DOHH2 (cell line): ENCODE measurements at regions not wholly inside any gene's neighbourhood (a gene's known extent, or its start where the extent isn't known, plus 50 kb on each side); places are given as distances from the start of the nearest gene placed in this dataset.

Experiments
- H3F3A ChIP-seq: fragments of 200-600 bp; sonication (generic), shearing (Covaris generic); 2 replicates; pipeline ENCODE4 v1.6.0; 2016; ENCODE audit warnings: antibody characterized with exemption, mild to moderate bottlenecking; ENCODE audit not compliant: control insufficient read depth, insufficient read depth
- H3K27ac ChIP-seq: fragments of 200-600 bp; sonication (generic); 2 replicates; pipeline ENCODE4 v1.5.1; 2014; ENCODE audit warnings: low read depth, mild to moderate bottlenecking, low read length, moderate library complexity
- H3K27me3 ChIP-seq: fragments of 200-600 bp; sonication (generic); 2 replicates; pipeline ENCODE4 v1.6.1; 2014; ENCODE audit warnings: mild to moderate bottlenecking, low read length, mixed read lengths; ENCODE audit not compliant: control insufficient read depth
- H3K36me3 ChIP-seq: fragments of 200-600 bp; sonication (generic); 2 replicates; pipeline ENCODE4 v1.6.1; 2014; ENCODE audit warnings: mild to moderate bottlenecking, low read length, moderate library complexity, mixed read lengths; ENCODE audit not compliant: control insufficient read depth
- H3K4me1 ChIP-seq: fragments of 200-600 bp; sonication (generic); 2 replicates; pipeline ENCODE4 v1.6.1; 2014; ENCODE audit warnings: mild to moderate bottlenecking, low read length, mixed read lengths; ENCODE audit not compliant: control insufficient read depth
- H3K4me2 ChIP-seq: fragments of 200-600 bp; sonication (generic); 2 replicates; pipeline ENCODE4 v1.6.0; 2014; ENCODE audit warnings: mild to moderate bottlenecking, low read length, moderate library complexity
- H3K4me3 ChIP-seq: fragments of 200-600 bp; sonication (generic); 2 replicates; pipeline ENCODE4 v1.5.1; 2014; ENCODE audit warnings: mild to moderate bottlenecking, low read length, mixed read lengths
- H3K79me2 ChIP-seq: fragments of 200-600 bp; sonication (generic); 2 replicates; pipeline ENCODE4 v1.6.1; 2014; ENCODE audit warnings: mild to moderate bottlenecking, low read length, mixed read lengths; ENCODE audit not compliant: control insufficient read depth
- H3K9me2 ChIP-seq: fragments of 200-600 bp; sonication (generic); replicated peaks from 2 replicates; pipeline ENCODE4 v1.6.1; 2014; ENCODE audit warnings: mild to moderate bottlenecking, low read length, mixed read lengths; ENCODE audit not compliant: control insufficient read depth
- H3K9me3 ChIP-seq: fragments of 200-600 bp; sonication (generic); 2 replicates; pipeline ENCODE4 v1.6.1; 2014; ENCODE audit warnings: antibody characterized with exemption, low read length, mixed read lengths; ENCODE audit not compliant: control insufficient read depth, insufficient read depth
- H4K20me1 ChIP-seq: fragments of 200-600 bp; sonication (generic); 2 replicates; pipeline ENCODE4 v1.6.0; 2014; ENCODE audit warnings: low read depth, mild to moderate bottlenecking, antibody characterized with exemption, low read length, moderate library complexity; ENCODE audit not compliant: control insufficient read depth, insufficient read depth
- EZH2phosphoT487 ChIP-seq: fragments of 200-600 bp; sonication (generic); IDR thresholded peaks from 2 replicates; pipeline ENCODE4 v1.6.1; 2017; ENCODE audit warnings: borderline replicate concordance, mild to moderate bottlenecking, antibody characterized with exemption, low read length, moderate library complexity, mixed read lengths
- TF ChIP-seq, protein P1 (sequence below): fragments of 200-600 bp; sonication (generic); IDR thresholded peaks from one replicate; pipeline ENCODE4 v1.5.1; 2014; ENCODE audit warnings: antibody characterized with exemption, mild to moderate bottlenecking, low read depth, low read length; ENCODE audit not compliant: poor library complexity, severe bottlenecking

- H3K79me2 ChIP-seq, result no peaks in the 10 kb centered on the region
- no peak for TF ChIP-seq EZH2phosphoT487
- TF ChIP-seq, protein P1, sequence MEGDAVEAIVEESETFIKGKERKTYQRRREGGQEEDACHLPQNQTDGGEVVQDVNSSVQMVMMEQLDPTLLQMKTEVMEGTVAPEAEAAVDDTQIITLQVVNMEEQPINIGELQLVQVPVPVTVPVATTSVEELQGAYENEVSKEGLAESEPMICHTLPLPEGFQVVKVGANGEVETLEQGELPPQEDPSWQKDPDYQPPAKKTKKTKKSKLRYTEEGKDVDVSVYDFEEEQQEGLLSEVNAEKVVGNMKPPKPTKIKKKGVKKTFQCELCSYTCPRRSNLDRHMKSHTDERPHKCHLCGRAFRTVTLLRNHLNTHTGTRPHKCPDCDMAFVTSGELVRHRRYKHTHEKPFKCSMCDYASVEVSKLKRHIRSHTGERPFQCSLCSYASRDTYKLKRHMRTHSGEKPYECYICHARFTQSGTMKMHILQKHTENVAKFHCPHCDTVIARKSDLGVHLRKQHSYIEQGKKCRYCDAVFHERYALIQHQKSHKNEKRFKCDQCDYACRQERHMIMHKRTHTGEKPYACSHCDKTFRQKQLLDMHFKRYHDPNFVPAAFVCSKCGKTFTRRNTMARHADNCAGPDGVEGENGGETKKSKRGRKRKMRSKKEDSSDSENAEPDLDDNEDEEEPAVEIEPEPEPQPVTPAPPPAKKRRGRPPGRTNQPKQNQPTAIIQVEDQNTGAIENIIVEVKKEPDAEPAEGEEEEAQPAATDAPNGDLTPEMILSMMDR, result peak; percentile 13
- H3K4me3 ChIP-seq, result peak overlapping the region; percentile 59
- H3K4me1 ChIP-seq, result peaks cover 74% of the 10 kb centered on the region
- no peaks in the 10 kb centered on the region for H3F3A ChIP-seq
- no peaks in the 10 kb centered on the region for H3K9me2 ChIP-seq
- peak overlapping the region; percentile 83 for H3K4me2 ChIP-seq
- H3K27me3 ChIP-seq, result no peaks in the 10 kb centered on the region
- no peaks in the 10 kb centered on the region for H4K20me1 ChIP-seq
- no peaks in the 10 kb centered on the region for H3K36me3 ChIP-seq
- no peaks in the 10 kb centered on the region for H3K9me3 ChIP-seq
- peak overlapping the region; percentile 88 for H3K27ac ChIP-seq
These were observed 216.5 kb downstream of the PHLDA1 start for GRCh38 chr12:75814851-75815754.

DNA sequence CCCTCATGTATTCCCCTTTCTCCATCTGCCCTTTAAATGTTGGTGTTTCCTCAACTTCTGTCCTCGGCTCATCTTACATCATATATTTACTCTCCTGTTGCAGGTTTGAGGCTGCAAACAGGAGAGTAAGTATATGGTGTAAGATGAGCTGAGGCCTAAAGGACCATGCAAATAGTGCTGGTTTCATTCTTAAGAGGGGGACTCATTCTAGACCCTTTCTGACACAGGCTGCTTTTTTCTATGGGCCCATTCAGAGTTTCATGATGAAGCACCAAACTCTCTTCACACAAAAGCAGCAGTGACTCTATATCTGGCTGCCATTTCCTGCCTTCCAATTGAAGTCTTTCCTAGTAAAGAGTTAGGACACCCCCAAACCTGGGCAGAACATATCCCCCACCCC is 218.5 kb downstream of the PHLDA1 start:
- no peaks in the 10 kb centered on the region for H3K79me2 ChIP-seq
- H3K9me3 ChIP-seq, result no peaks in the 10 kb centered on the region
- H3K36me3 ChIP-seq, result no peaks in the 10 kb centered on the region
- no peaks in the 10 kb centered on the region for H3F3A ChIP-seq
- H3K27ac ChIP-seq, result no peak overlapping the region
- H3K9me2 ChIP-seq, result no peaks in the 10 kb centered on the region
- no peak overlapping the region for H3K4me3 ChIP-seq
- no peak overlapping the region for H3K4me2 ChIP-seq
- no peak for TF ChIP-seq EZH2phosphoT487
- TF ChIP-seq, protein P1, result no peak
- H3K27me3 ChIP-seq, result no peaks in the 10 kb centered on the region
- H4K20me1 ChIP-seq, result no peaks in the 10 kb centered on the region
- H3K4me1 ChIP-seq, result peaks cover 54% of the 10 kb centered on the region

DNA sequence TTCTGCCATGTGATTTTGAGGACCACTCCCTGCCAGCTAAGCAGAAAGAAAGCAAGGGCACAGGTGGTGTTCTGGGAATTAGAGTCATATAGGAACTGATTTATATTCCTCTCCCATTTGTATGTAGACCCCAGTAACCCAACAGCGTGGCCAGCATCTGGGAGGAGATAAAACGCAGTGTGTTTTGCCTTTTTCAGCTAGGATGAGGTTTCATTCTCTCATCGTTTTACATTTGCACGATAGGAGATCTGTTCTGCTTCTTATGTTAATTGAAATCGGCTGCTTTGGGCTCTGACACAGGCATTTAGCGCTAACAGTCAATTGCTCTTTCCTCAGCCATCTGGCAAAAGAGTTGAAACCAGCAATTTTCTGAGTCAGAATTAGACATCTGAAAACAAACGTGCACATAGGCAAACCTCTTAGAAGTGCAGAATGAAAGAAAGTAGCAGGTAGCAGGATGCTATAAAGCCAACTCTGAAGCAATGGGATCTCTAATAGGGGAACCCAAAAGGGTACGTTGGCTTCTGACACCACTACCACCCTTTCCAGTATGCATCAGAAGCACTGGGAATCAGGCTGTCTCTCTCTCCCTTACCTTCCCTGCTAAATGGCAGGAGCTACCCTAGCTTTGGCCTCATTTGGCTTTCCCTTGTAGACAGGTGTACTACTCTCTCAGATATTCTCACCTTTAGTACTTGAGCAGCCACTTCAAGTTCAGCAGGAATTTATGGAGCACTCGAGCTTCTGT is 219.1 kb downstream of the PHLDA1 start:
- Histone ChIP-seq H3F3A (no peaks in the 10 kb centered on the region), H3K9me2 (no peaks in the 10 kb centered on the region), H3K4me3 (no peak overlapping the region), H4K20me1 (no peaks in the 10 kb centered on the region), H3K36me3 (no peaks in the 10 kb centered on the region), H3K4me2 (no peak overlapping the region), H3K27ac (no peak overlapping the region), H3K9me3 (no peaks in the 10 kb centered on the region), H3K4me1 (peaks cover 54% of the 10 kb centered on the region), H3K27me3 (no peaks in the 10 kb centered on the region), H3K79me2 (no peaks in the 10 kb centered on the region)
- TF ChIP-seq, protein P1, result no peak
- no peak for TF ChIP-seq EZH2phosphoT487
